ENCODE measurements at regions not wholly inside any gene's neighbourhood (a gene's known extent, or its start where the extent isn't known, plus 50 kb on each side); places are given as distances from the start of the nearest gene placed in this dataset.

DNA sequence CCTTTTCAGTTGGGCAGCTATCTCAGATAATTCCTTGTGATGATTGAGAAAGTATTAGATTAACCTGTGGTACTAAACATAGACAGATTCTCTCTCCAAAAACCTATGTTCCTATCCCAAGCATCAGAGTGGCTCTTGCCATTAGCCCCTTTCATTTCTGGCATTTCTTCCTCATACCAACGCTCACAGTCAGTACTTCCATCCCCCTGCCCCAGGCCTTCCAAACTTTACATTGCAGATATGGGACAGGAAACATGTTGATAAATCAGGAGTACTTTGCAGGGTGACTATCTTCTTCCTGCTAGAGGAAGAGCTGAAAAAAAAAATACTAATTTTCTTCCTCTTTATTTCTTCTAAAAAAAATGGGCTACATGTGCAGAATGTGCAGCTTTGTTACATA is 442.6 kb upstream of the RGMB start:
- Mint-ChIP-seq H3K9me3 (ENCODE audit: unreplicated experiment) (no peaks in the 10 kb centered on the region), H3K27ac (ENCODE audit: unreplicated experiment) (no peak overlapping the region), H3K4me3 (ENCODE audit: unreplicated experiment) (no peak overlapping the region), H3K36me3 (ENCODE audit: low read depth, unreplicated experiment) (no peaks in the 10 kb centered on the region), H3K4me1 (ENCODE audit: unreplicated experiment) (no peaks in the 10 kb centered on the region), H3K27me3 (ENCODE audit: unreplicated experiment) (no peaks in the 10 kb centered on the region)
- no peak for DNase-seq (ENCODE audit: low spot score)
- TF ChIP-seq, protein P1, sequence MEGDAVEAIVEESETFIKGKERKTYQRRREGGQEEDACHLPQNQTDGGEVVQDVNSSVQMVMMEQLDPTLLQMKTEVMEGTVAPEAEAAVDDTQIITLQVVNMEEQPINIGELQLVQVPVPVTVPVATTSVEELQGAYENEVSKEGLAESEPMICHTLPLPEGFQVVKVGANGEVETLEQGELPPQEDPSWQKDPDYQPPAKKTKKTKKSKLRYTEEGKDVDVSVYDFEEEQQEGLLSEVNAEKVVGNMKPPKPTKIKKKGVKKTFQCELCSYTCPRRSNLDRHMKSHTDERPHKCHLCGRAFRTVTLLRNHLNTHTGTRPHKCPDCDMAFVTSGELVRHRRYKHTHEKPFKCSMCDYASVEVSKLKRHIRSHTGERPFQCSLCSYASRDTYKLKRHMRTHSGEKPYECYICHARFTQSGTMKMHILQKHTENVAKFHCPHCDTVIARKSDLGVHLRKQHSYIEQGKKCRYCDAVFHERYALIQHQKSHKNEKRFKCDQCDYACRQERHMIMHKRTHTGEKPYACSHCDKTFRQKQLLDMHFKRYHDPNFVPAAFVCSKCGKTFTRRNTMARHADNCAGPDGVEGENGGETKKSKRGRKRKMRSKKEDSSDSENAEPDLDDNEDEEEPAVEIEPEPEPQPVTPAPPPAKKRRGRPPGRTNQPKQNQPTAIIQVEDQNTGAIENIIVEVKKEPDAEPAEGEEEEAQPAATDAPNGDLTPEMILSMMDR (IDR thresholded peaks at IDR 0.05; ENCODE audit: unreplicated experiment): no peak

DNA sequence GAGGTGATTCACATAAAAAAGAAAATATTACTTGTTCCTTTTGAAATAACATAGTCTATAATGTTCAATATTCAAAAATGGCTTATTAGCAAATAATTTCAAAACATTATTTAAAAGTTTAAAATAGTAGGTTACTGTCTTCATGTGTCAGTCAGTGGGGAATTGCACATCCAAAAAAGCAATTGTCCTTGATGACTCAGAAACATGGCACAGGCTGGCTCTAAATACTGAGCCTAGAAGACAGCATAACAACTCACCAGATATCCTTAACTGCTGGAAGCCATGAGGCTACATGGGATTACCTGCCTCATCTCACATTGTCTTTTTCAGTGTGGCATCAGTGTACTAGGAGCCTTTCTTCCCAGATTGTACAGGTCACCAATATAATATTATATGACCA is 439.5 kb upstream of the RGMB start:
- TF ChIP-seq, protein P1 (IDR thresholded peaks at IDR 0.05; ENCODE audit: unreplicated experiment): no peak
- Mint-ChIP-seq H3K27ac (ENCODE audit: unreplicated experiment) (no peak overlapping the region), H3K36me3 (ENCODE audit: low read depth, unreplicated experiment) (peaks cover 5% of the 10 kb centered on the region), H3K4me1 (ENCODE audit: unreplicated experiment) (no peaks in the 10 kb centered on the region), H3K4me3 (ENCODE audit: unreplicated experiment) (no peak overlapping the region), H3K9me3 (ENCODE audit: unreplicated experiment) (peaks cover 4% of the 10 kb centered on the region), H3K27me3 (ENCODE audit: unreplicated experiment) (no peaks in the 10 kb centered on the region)
- DNase-seq (ENCODE audit: low spot score): no peak

DNA sequence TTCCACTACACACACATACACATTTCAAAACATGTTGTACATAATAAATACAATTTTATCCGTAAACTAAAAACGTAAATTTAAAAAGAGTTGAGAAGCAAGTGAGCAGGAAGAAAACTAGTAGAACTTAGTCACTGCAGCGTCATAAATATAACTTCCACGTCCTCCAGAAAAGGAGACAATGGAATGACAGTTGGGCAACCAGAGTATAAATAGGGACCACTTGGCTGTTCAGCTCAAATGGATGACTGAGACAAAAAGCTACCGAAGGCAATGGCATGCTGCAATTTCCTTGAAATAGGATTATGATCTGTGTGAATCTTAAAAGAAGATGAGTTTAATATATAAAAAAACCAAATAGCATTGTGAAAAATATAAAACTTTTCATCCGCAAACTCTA is 438.5 kb upstream of the RGMB start:
- H3K27ac Mint-ChIP-seq (ENCODE audit: unreplicated experiment): no peak overlapping the region
- TF ChIP-seq, protein P1 (IDR thresholded peaks at IDR 0.05; ENCODE audit: unreplicated experiment): no peak
- H3K27me3 Mint-ChIP-seq (ENCODE audit: unreplicated experiment): no peaks in the 10 kb centered on the region
- no peaks in the 10 kb centered on the region for H3K4me1 Mint-ChIP-seq (ENCODE audit: unreplicated experiment)
- H3K36me3 Mint-ChIP-seq (ENCODE audit: low read depth, unreplicated experiment): peaks cover 5% of the 10 kb centered on the region
- DNase-seq (ENCODE audit: low spot score): no peak
- peaks cover 4% of the 10 kb centered on the region for H3K9me3 Mint-ChIP-seq (ENCODE audit: unreplicated experiment)
- no peak overlapping the region for H3K4me3 Mint-ChIP-seq (ENCODE audit: unreplicated experiment)

DNA sequence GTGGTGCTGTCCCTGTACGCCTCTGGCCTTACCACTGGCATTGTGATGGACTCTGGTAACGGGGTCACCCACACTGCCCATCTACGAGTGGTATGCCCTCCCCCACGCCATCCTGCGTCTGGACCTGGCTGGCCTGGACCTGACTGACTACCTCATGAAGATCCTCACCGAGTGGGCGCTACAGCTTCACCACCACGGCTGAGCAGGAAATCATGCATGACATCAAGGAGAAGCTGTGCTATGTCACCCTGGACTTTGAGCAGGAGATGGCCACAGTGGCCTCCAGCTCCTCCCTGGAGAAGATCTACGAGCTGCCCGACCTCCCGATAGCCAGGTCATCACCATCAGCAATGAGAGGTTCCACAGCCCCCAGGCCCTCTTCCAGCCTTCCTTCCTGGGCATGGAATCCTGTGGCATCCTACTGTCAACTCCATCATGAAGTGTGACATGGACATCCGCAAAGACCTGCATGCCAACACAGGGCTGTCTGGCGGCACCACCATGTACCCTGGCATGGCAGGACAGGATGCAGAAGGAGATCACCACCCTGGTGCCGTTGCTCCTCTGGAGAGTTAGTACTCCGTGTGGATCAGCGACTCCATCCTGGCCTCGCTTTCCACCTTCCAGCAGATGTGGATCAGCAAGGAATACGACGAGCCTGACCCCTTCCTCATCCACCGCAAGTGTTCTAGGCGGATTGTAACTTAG is 434.2 kb upstream of the RGMB start:
- Mint-ChIP-seq H3K4me1 (ENCODE audit: unreplicated experiment) (no peaks in the 10 kb centered on the region), H3K27ac (ENCODE audit: unreplicated experiment) (no peak overlapping the region), H3K36me3 (ENCODE audit: low read depth, unreplicated experiment) (peaks cover 5% of the 10 kb centered on the region), H3K9me3 (ENCODE audit: unreplicated experiment) (peaks cover 4% of the 10 kb centered on the region), H3K27me3 (ENCODE audit: unreplicated experiment) (no peaks in the 10 kb centered on the region), H3K4me3 (ENCODE audit: unreplicated experiment) (no peak overlapping the region)
- TF ChIP-seq, protein P1 (IDR thresholded peaks at IDR 0.05; ENCODE audit: unreplicated experiment): no peak
- DNase-seq (ENCODE audit: low spot score): no peak

All from endothelial cell (in vitro differentiated cells).